ENCODE measurements at regions not wholly inside any gene's neighbourhood (a gene's known extent, or its start where the extent isn't known, plus 50 kb on each side); places are given as distances from the start of the nearest gene placed in this dataset.
A peak's percentile ranks its signal among the peaks of the same experiment; 100 is the strongest.

DNA sequence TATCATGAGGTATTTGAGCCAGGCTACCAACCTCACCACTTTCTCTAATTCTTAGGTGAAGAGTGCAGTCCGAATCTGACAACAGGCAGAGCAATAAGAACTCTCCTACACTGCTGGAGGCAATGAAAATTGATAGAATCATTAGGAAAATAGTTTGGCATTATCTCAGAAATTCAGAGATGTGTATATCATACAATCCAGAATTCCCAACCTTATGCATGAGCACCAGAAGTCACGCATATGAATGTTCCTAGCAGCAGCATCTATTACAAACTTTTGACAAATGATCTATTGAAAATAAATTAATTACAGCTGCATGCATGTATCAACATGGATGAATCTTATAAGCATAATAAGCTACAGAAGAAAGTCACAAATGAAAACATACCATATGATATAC is 176.9 kb upstream of the CAMK1G start:
- intact Hi-C loops (cut with DNase I), result no loop called here
- no peak overlapping the region for H3K27ac ChIP-seq (ENCODE audit: low read depth in 1 of 2, low read length in 2 of 2)
- ATAC-seq (ENCODE audit: low FRiP score), result no peak
- no peak overlapping the region for H3K4me3 ChIP-seq (ENCODE audit: low read length in 2 of 2)
- no peaks in the 10 kb centered on the region for H3K36me3 ChIP-seq (ENCODE audit: control insufficient read depth in 1 of 2, insufficient read depth in 2 of 2, low read length in 1 of 2)
- DNase-seq, result no peak
- WGBS, 2 donors, result 70 to 75% methylated on average over 2 of the region's 2 CpGs
- peaks cover 1% of the 10 kb centered on the region for H3K9me3 ChIP-seq (ENCODE audit: control insufficient read depth, low read length)
- no peaks in the 10 kb centered on the region for H3K4me1 ChIP-seq (ENCODE audit: control insufficient read depth in 1 of 2, insufficient read depth in 2 of 2, low read length in 2 of 2)
- H3K27me3 ChIP-seq (ENCODE audit: control insufficient read depth in 1 of 2, insufficient read depth in 2 of 2, low read length in 1 of 2), result peaks cover 0 to 2% of the 10 kb centered on the region in 2 donors

DNA sequence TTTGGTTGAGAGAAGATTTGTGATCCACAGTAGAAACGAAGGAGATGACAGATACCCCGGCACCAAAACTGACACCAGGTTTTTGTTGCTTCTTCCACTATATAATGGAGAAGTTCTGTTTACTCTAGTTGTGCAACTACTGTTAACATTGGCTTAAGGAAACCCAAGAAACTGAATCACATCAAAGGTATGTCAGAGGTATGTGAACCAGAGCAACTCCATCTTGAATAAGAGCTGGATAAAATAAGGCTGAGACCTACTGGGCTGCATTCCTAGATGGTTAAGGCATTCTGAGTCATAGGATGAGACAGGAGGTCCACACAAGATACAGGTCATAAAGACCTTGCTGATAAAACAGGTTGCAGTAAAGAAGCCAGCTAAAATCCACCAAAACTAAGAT is 173.7 kb upstream of the CAMK1G start:
- Histone ChIP-seq H3K27ac (ENCODE audit: low read depth in 1 of 2, low read length in 2 of 2) (no peak overlapping the region), H3K9me3 (ENCODE audit: control insufficient read depth, low read length) (no peaks in the 10 kb centered on the region), H3K27me3 (ENCODE audit: control insufficient read depth in 1 of 2, insufficient read depth in 2 of 2, low read length in 1 of 2) (no peaks in the 10 kb centered on the region), H3K4me3 (ENCODE audit: low read length in 2 of 2) (no peak overlapping the region), H3K36me3 (ENCODE audit: control insufficient read depth in 1 of 2, insufficient read depth in 2 of 2, low read length in 1 of 2) (no peaks in the 10 kb centered on the region), H3K4me1 (ENCODE audit: control insufficient read depth in 1 of 2, insufficient read depth in 2 of 2, low read length in 2 of 2) (no peaks in the 10 kb centered on the region)
- DNase-seq, result no peak
- intact Hi-C loops (cut with DNase I), result loop anchor here in 1 of 2 donors (2.0 kb wide), 1 partner anchor 15 kb away; no protein-coding TSS in a partner anchor
- WGBS, 2 donors, result 75 to 78% methylated on average over 2 of the region's 2 CpGs
- ATAC-seq (ENCODE audit: low FRiP score), result no peak

DNA sequence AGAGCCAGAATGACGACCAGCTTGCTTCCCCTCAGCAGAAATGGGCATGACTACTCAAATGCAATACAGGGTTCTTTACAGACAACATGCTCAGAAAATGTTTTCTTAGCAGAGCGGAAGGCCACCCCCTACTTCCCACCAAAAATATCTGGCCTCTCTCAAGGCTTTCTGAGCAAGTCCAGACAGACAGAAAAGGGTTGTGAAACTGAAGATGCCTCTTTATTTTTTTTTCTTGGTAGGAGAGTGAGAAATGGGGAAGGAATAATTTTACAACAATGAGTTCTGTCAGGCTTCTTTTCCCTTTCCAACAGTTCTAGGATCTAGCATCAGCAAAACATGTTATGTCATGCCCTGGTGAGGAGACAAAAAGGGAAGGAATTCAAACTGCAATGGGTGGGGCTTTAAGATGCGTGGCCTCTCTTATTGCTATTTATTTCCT is 172.0 kb upstream of the CAMK1G start:
- no peaks in the 10 kb centered on the region for H3K27me3 ChIP-seq (ENCODE audit: control insufficient read depth in 1 of 2, insufficient read depth in 2 of 2, low read length in 1 of 2)
- no peaks in the 10 kb centered on the region for H3K4me1 ChIP-seq (ENCODE audit: control insufficient read depth in 1 of 2, insufficient read depth in 2 of 2, low read length in 2 of 2)
- no peaks in the 10 kb centered on the region for H3K9me3 ChIP-seq (ENCODE audit: control insufficient read depth, low read length)
- ATAC-seq (ENCODE audit: low FRiP score), result peak; percentile 66
- no peak for DNase-seq
- H3K36me3 ChIP-seq (ENCODE audit: control insufficient read depth in 1 of 2, insufficient read depth in 2 of 2, low read length in 1 of 2), result no peaks in the 10 kb centered on the region
- H3K27ac ChIP-seq (ENCODE audit: low read depth in 1 of 2, low read length in 2 of 2), result no peak overlapping the region
- H3K4me3 ChIP-seq (ENCODE audit: low read length in 2 of 2), result no peak overlapping the region
- WGBS, 2 donors, result 11 to 14% methylated on average over 3 of the region's 3 CpGs
- intact Hi-C loops (cut with DNase I), result loop anchor here in 1 of 2 donors (2.0 kb wide), 1 partner anchor 17 kb away; no protein-coding TSS in a partner anchor

DNA sequence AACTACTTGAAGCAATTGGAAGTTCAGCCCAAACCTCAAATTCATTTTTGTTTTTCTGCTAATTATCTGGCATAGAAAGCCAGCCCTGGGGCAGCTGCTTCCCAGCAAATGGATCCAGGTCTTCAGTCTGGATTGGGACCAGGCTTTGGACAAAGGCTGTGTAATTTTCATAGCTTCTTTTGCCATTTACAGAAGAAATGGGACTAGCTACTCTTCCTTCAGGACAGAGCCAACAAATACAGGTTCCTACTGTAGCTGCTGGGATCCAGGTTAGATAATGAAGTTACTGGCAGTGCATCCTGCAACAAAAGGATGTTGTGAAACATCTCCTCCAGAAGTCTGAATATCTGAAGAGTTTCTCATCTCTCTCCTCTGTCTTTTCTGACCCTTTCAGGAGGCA is 171.5 kb upstream of the CAMK1G start:
- Histone ChIP-seq H3K9me3 (ENCODE audit: control insufficient read depth, low read length) (no peaks in the 10 kb centered on the region), H3K27ac (ENCODE audit: low read depth in 1 of 2, low read length in 2 of 2) (no peak overlapping the region), H3K4me1 (ENCODE audit: control insufficient read depth in 1 of 2, insufficient read depth in 2 of 2, low read length in 2 of 2) (no peaks in the 10 kb centered on the region), H3K4me3 (ENCODE audit: low read length in 2 of 2) (no peak overlapping the region), H3K36me3 (ENCODE audit: control insufficient read depth in 1 of 2, insufficient read depth in 2 of 2, low read length in 1 of 2) (no peaks in the 10 kb centered on the region), H3K27me3 (ENCODE audit: control insufficient read depth in 1 of 2, insufficient read depth in 2 of 2, low read length in 1 of 2) (no peaks in the 10 kb centered on the region)
- DNase-seq, result no peak
- intact Hi-C loops (cut with DNase I), result no loop called here
- no peak for ATAC-seq (ENCODE audit: low FRiP score)

DNA sequence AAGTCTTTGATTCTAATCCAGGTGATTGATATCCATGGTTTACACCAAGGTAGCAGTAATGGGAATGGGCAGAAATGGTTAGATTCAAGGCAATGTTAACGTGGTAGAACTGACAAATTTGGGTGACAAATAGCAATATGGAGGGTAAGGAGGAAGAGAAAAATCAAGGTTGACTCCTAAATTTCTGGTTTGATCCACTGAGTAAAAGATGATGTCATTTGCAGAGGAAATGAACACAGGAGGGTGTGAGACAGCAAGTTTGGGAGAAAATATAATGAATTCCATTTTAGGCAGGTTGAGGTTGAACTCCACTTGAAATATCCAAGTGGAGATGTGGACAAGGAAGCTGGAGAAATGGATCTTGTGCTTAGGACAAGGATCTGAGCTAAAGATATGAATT is 170.9 kb upstream of the CAMK1G start:
- Histone ChIP-seq H3K36me3 (ENCODE audit: control insufficient read depth in 1 of 2, insufficient read depth in 2 of 2, low read length in 1 of 2) (no peaks in the 10 kb centered on the region), H3K27ac (ENCODE audit: low read depth in 1 of 2, low read length in 2 of 2) (no peak overlapping the region), H3K4me3 (ENCODE audit: low read length in 2 of 2) (no peak overlapping the region), H3K4me1 (ENCODE audit: control insufficient read depth in 1 of 2, insufficient read depth in 2 of 2, low read length in 2 of 2) (no peaks in the 10 kb centered on the region), H3K27me3 (ENCODE audit: control insufficient read depth in 1 of 2, insufficient read depth in 2 of 2, low read length in 1 of 2) (no peaks in the 10 kb centered on the region), H3K9me3 (ENCODE audit: control insufficient read depth, low read length) (no peaks in the 10 kb centered on the region)
- DNase-seq (no peak), ATAC-seq (ENCODE audit: low FRiP score) (no peak)
- intact Hi-C loops (cut with DNase I), result no loop called here
- 63 to 77% methylated on average over 1 of the region's 1 CpG for WGBS, 2 donors

DNA sequence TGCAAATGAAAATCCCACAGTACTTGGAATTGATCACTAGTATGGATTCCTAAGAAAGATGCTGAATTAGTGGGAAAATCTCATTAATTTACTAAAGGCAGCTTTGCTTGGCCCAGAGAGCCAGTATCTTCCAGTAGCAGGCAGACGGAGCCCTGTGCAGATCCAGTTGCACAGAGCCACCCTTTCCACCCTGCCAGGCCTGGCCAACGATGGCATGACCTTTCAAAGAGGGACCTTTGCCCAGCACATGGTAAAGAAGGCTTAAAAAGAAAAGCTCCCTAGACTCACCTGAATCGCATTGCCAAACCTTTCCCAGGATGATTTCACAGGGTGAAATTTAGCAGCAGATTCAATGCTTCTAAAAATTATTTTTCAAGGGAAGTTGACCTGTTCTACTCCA is 170.5 kb upstream of the CAMK1G start:
- intact Hi-C loops (cut with DNase I), result no loop called here

DNA sequence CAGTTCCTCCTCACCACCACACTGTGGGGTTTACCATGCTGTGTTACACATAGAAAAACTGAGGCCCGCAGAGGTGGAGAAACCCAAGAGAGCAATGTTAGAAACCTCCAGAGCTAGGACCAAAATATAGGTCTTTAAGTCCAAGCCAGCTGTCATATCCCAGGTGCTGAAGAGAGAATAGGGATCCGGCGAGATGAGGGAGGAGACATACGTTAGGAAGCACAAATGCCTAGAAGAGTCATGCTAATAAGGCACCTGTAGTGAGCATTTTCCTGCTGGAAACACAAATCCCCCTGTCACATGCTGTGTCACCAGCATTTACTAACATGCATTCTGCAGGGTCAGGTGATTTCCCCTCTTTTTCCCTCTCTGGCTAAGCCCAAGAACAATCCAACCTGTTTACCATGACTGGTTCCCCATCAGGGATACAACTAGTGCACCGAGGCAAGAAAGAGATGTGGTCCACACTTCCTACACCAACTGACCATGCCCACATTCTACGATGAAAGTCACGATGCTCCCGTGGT is 168.6 kb upstream of the CAMK1G start:
- intact Hi-C loops (cut with DNase I), result no loop called here
- Histone ChIP-seq H3K27ac (ENCODE audit: low read depth in 1 of 2, low read length in 2 of 2) (no peak overlapping the region), H3K9me3 (ENCODE audit: control insufficient read depth, low read length) (no peaks in the 10 kb centered on the region), H3K36me3 (ENCODE audit: control insufficient read depth in 1 of 2, insufficient read depth in 2 of 2, low read length in 1 of 2) (no peaks in the 10 kb centered on the region), H3K27me3 (ENCODE audit: control insufficient read depth in 1 of 2, insufficient read depth in 2 of 2, low read length in 1 of 2) (no peaks in the 10 kb centered on the region), H3K4me3 (ENCODE audit: low read length in 2 of 2) (no peak overlapping the region), H3K4me1 (ENCODE audit: control insufficient read depth in 1 of 2, insufficient read depth in 2 of 2, low read length in 2 of 2) (no peaks in the 10 kb centered on the region)
- 88 to 90% methylated on average over 8 of the region's 8 CpGs for WGBS, 2 donors
- ATAC-seq (ENCODE audit: low FRiP score), result no peak
- no peak for DNase-seq

More for the DNA sequence above, 170.5 kb upstream of the CAMK1G start:
- 67 to 76% methylated on average over 3 of the region's 3 CpGs for WGBS, 2 donors
- H3K36me3 ChIP-seq (ENCODE audit: control insufficient read depth in 1 of 2, insufficient read depth in 2 of 2, low read length in 1 of 2), result no peaks in the 10 kb centered on the region
- no peaks in the 10 kb centered on the region for H3K9me3 ChIP-seq (ENCODE audit: control insufficient read depth, low read length)
- ATAC-seq (ENCODE audit: low FRiP score), result no peak
- H3K27me3 ChIP-seq (ENCODE audit: control insufficient read depth in 1 of 2, insufficient read depth in 2 of 2, low read length in 1 of 2), result no peaks in the 10 kb centered on the region
- H3K4me1 ChIP-seq (ENCODE audit: control insufficient read depth in 1 of 2, insufficient read depth in 2 of 2, low read length in 2 of 2), result no peaks in the 10 kb centered on the region
- no peak for DNase-seq
- no peak overlapping the region for H3K27ac ChIP-seq (ENCODE audit: low read depth in 1 of 2, low read length in 2 of 2)
- H3K4me3 ChIP-seq (ENCODE audit: low read length in 2 of 2), result no peak overlapping the region

DNA sequence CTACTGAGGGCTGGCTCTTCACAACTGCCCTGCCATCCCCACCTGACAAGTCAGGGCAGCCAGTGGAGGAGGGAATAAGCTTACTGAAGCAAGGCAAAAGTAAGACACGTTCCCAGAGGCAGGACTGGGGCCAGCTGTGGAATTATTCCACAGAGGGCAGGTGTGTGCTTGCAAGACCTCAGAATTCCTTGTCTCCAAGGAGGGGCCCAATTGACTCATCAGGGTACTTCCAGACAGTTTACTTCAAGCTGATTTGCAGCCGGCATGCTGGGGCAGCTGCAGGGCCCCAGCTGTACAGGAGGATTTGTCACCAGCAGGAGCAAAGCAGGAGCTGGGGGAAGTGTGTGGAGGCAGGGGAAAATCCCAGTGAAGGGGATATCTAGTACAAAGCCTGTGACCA is 167.5 kb upstream of the CAMK1G start:
- DNase-seq, result no peak
- 35 to 45% methylated on average over 2 of the region's 2 CpGs for WGBS, 2 donors
- no peak for ATAC-seq (ENCODE audit: low FRiP score)
- Histone ChIP-seq H3K4me3 (ENCODE audit: low read length in 2 of 2) (no peak overlapping the region), H3K36me3 (ENCODE audit: control insufficient read depth in 1 of 2, insufficient read depth in 2 of 2, low read length in 1 of 2) (no peaks in the 10 kb centered on the region), H3K9me3 (ENCODE audit: control insufficient read depth, low read length) (no peaks in the 10 kb centered on the region), H3K4me1 (ENCODE audit: control insufficient read depth in 1 of 2, insufficient read depth in 2 of 2, low read length in 2 of 2) (no peaks in the 10 kb centered on the region), H3K27me3 (ENCODE audit: control insufficient read depth in 1 of 2, insufficient read depth in 2 of 2, low read length in 1 of 2) (no peaks in the 10 kb centered on the region), H3K27ac (ENCODE audit: low read depth in 1 of 2, low read length in 2 of 2) (no peak overlapping the region)
- intact Hi-C loops (cut with DNase I), result no loop called here

DNA sequence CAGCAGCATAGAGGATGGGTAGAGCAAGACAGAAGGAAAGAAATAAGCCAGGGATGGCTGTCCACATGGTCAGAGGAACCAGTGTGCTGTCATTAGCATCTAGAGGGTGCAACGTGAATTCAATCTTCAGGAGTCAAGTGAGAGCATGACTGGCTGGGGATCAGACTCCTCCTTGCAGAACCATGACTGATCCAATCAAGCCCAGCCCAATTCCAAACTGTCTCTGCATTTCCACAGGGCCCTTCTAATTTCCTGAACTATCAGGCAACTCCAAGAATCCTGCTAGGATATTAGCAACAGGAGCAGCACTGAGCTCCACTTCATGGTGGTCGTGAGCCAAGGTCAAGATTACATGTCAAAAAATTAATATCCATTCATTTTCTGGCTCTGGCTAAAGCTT is 166.8 kb upstream of the CAMK1G start:
- intact Hi-C loops (cut with DNase I), result no loop called here
- Histone ChIP-seq H3K27ac (ENCODE audit: low read depth in 1 of 2, low read length in 2 of 2) (no peak overlapping the region), H3K4me3 (ENCODE audit: low read length in 2 of 2) (no peak overlapping the region), H3K36me3 (ENCODE audit: control insufficient read depth in 1 of 2, insufficient read depth in 2 of 2, low read length in 1 of 2) (no peaks in the 10 kb centered on the region), H3K27me3 (ENCODE audit: control insufficient read depth in 1 of 2, insufficient read depth in 2 of 2, low read length in 1 of 2) (no peaks in the 10 kb centered on the region), H3K9me3 (ENCODE audit: control insufficient read depth, low read length) (no peaks in the 10 kb centered on the region), H3K4me1 (ENCODE audit: control insufficient read depth in 1 of 2, insufficient read depth in 2 of 2, low read length in 2 of 2) (no peaks in the 10 kb centered on the region)
- ATAC-seq (ENCODE audit: low FRiP score) (no peak), DNase-seq (no peak)
- WGBS, 2 donors, result 71 to 77% methylated on average over 2 of the region's 2 CpGs
